ENCODE measurements at regions not wholly inside any gene's neighbourhood (a gene's known extent, or its start where the extent isn't known, plus 50 kb on each side); places are given as distances from the start of the nearest gene placed in this dataset.
"Not testable (repeated sequence)": the region's sequence is repeated elsewhere in the genome, so short reads cannot be mapped to it uniquely, and the experiment has no call there.

DNA sequence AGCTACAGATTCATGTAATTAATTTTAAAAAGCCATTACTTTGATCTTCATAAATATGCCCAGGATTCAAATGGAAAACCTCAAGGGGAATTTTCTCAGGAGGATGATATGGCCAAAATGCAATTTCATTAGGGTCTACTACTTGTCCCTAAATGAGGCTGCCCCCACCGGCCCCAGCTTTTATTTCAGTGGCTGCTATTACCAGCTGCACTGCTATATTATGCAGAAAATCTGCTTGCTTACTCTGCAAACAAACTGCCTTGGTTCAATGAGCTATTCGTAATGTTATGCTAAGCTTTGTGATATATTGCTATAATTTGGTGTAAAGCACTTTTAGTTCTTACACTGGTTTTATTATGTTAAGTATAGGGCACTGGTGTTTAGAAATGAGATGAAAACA, 137.3 kb upstream of the TMTC4 start:
- DNase-seq (ENCODE audit: low read depth, low spot score): no peak

DNA sequence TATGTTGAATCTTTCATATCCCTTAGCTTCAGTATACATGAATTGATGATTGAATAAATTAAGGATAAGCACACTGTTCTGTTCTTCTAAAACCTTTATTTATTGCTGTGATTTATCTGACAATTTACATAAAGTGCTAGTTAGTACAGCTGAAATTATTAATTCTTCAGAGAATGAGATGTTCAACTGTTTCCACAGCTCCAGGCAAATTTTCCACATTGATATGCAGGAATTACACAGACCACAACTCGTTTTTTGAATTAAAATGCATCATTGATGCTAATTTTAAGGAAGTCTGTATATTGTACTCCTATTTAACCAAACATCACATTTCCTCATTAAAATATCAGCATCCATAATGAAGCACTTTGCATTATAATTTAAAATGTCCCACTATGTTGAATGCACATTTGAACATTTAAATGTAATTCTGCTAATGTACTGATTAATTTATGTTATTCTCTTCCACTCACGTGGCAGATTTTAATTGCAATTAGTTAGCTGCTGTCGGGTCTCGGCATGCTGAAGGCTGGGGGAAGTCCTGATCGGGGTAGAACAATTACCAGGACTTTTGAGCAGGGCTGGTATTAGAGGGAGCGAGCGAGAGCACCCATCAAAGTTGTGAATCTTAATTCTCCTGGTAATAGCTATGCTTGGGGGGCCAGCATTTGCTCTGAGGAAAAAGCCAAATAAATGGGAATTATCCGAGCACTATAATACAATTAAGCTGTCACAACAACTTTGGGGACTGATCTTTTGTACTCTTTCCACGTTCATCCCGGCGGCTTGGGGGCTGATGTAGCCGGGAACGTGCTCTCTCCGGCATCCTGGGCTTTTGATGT, 136.7 kb upstream of the TMTC4 start:
- DNase-seq (ENCODE audit: low read depth, low spot score): no peak

DNA sequence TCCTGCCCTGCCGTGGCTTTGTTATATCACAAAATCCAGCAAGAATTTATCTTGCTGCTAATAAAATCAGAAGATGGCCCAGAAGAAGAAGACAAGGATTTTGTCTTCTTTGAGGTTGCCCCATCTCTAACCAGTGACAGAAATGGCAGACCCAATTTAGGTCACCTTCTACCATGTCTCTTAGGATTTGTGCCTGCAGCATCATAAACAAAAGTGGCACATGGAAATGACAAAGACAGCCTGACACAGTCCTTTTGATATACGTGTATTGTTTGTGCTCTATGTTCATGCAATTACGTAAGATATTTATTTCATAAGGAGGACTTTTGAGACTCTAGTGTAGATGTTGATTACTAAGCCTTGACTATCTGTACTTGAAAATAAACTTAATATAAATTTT, 135.9 kb upstream of the TMTC4 start:
- no peak for DNase-seq (ENCODE audit: low read depth, low spot score)

DNA sequence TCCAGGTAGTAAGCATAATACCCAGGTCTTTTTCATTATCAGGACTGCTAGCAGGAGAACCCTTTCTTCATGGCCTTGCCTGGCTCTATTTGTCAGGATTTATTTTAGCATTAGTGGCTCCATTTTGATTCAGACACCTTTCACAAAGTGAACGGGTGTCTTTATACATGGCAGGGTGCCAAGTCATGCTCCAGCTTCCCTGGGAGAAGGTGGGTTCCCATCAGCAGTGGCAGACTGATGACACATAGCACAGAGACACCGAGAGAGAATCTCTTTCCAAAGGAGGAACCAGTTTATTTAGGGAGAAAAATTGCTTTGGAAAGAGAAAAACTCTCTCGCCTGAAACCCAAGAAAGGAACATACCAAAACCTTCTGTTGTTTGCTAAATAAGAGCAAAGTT, 135.3 kb upstream of the TMTC4 start:
- DNase-seq (ENCODE audit: low read depth, low spot score): no peak

DNA sequence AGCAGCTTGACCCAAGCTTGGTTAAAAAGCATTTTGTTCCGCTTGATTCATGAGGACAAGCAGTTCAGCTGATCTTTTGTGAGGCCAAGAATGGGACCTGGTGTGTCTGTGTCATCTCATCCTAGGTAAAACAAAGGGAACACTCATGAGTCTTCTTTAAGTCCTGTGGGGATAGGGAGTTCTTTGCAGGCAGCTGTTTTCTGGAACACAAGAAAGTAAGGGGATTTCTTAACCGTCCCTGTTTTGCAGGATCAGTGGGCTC, 134.5 kb upstream of the TMTC4 start:
- DNase-seq (ENCODE audit: low read depth, low spot score): no peak

DNA sequence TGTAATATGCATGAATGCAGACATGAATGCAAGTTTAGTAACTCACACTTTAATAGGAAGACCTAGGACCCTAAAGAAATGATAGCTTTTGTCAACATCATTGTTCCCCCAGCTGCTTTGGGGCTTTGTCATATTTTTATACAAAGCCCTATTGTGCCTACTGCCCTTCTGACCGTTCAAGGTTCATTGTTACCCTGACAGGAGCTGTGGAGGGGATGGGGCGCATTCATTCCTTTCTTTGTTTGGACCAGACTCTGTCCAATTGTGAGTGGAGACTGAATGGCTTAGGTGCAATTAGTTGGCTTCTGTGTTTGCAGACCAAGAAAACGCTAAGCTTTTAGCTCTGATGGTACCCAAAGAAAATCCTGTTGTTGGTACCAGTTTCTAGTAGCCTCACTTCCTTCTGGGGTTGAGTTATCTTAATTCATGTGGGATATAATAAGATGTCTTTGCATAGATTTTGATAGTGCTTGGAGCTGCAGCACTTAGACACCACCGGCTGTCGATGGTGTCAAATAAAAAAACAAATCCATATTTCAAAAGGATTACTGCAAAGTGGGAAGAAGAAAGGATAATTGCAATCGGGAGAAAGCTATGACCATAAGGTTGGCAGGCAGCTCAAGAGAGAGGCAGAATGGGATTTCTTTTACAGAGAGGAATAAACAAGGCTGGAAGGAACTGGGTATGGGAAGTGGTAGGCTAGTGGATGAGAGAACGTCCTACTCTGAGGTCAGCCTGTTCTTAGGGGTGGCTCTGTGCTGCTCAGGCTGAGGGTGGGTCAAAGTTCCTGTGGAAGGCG, 133.9 kb upstream of the TMTC4 start:
- DNase-seq (ENCODE audit: low read depth, low spot score): no peak

DNA sequence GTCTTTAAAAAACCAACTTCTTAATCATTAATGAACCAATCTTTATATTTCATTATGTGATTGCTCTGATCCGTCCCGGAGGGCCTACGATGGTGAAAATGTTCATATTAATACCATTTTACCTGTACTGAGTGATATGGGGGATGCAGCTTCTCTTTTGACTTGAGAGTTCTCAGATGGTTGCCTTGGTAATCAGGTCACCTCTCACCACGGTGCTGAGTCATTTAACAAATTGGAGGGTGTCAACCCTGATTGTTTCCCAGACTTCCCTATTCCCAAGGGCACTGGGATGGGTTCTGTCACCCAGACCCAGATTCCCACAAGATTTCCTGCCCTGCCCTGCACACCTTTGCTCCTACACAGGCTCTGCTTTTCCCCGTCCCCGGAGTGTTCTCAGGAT, 128.5 kb upstream of the TMTC4 start:
- no peak for DNase-seq (ENCODE audit: low read depth, low spot score)

DNA sequence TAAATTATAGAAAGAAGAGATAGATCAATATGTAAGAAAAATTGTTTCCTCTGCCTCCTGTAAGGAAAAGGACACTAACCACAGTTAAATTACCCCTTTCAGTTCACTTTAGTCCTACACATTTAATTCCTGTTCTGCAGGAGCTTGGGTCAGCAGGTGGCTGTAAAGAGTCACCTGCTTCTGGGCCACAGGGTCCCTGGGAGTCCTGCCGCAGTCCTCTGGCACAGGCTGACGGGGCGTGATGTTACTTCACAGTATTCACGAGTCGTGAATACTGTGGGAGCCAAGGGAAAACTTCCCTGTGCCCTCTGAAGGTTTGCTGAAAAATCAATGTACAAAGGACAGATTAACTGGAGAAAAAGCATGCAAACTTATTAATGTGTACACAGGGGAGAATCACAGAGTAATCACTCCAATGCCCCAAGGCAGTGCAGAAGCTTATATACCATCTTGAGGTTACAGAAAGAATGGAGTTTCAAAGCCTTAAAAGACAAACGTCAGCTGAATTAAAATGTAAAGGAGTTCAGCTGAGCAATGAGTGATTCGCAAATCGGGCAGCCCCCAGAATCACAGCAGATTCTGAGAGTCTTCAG, 125.8 kb upstream of the TMTC4 start:
- no peak for DNase-seq (ENCODE audit: low read depth, low spot score)

DNA sequence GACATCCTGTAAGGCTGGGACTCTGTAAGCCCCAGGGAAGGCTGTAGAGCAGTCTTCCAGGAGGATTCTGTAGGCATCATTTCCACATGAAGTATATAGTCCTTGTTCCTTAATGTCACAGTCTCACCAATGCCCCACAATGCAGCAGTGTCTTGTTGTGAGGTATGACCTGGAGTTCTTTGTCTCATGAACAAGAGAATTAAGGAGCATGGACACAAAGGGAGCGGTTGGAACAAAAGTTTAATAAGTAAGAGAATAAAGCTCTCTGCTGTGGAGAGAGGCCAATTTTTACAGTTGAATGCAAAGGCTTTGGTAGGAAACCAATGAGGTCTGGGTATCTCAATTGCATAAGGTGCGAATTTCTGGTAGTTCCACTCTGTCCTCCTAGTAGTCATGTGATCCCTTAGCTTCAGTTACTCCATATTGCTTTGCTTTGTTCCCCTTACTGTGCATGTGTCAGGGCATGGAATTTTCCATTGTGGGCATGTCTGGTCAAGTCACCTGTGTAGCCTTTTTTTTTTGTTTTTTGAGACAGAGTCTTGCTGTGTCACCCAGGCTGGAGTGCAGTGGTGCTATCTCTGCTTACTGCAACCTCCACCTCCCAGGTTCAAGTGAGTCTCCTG, 124.3 kb upstream of the TMTC4 start:
- no peak for DNase-seq (ENCODE audit: low read depth, low spot score)

DNA sequence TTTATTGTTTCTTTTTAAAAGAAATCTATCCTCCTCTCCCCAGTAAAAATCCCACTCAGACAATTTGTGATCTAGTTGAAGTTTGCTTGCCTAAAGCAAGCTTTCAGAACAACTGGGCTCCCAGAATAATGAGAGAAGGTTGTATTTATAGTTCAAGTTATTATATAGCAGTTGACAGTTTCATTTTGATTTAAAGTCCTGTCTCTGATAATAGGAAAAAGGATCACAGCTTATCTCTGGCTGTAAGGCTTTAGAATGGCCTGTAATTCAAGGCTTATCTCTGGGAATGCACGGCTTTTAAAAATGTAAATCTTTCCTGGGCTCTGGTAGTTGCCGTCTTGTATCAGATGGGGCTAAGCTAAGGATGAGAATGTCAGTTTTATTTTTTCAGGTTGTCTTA, 123.3 kb upstream of the TMTC4 start:
- DNase-seq (ENCODE audit: low read depth, low spot score): no peak

DNA sequence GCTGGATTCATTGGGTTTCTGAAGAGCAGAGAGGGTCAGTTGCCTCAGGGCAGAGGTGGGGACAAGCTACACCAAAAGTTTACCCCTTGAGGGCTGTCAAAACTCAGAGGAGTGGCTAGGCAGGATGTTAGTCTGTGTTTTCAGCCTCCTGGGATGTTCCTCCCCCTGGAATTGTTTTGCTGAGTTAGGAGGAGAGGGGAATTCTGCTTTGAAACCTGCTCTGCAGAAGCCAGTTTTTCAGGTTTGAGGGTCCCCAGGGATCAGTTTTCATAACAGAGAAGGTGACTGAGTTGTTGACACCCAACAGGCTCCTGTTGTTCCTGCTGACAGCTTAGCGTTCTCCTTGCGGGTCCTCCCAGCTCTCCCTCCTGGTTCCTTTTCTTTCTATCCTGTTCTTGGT, 121.9 kb upstream of the TMTC4 start:
- DNase-seq (ENCODE audit: low read depth, low spot score): no peak

DNA sequence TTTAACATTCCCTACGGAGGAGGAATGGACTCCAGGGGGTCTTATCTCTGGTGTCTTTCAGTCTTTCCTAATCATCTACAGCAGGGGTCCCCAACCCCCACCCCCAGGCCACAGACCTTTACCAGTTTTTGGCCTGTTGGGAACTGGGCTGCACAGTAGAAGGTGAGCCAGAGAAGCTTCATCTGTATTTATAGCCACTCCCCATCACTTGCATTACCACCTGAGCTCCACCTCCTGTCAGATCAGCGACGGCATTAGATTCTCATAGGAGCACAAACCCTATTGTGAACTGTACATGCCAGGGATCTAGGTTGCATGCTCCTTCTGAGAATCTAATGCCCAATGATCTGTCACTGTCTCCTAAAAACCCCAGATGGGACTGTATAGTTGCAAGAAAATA, 120.0 kb upstream of the TMTC4 start:
- no peak for DNase-seq (ENCODE audit: low read depth, low spot score)

DNA sequence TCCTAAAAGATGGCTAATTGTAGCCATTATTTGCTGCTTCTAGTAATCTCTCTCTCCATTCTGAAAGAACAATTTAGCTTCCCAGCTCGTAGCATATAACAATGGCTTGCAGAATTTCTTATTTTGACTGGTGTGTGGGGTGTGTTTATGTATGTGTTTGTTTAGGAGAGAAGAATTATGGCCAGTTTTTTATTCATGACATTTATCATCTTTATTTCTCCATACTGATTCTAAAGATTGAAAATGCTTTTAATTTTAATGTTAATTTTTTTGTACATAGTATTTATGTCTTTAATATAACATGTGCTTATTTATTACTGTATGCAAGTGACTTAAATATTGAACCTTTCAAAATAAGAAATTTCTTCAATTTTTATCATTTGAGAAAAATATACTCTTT, 115.8 kb upstream of the TMTC4 start:
- no peak for DNase-seq (ENCODE audit: low read depth, low spot score)

DNA sequence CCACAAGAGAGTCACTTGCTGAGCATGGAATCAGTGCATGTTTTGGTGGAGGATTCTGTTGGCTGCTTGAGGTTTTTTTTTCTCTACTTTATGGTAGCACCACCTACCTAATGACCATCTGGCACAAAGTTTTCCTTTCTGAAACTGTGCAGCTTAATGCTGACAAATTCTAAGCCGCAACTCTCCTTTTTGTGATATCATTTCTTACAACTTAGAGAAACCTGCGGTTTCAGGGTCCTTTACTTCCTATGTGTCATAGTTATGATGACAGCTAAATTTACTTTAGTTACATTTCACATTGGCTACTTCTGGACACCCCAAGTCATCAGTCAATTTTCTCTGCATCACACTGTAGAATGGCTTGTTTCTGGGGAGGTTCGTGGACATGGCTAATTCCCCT, 115.4 kb upstream of the TMTC4 start:
- DNase-seq (ENCODE audit: low read depth, low spot score): no peak

DNA sequence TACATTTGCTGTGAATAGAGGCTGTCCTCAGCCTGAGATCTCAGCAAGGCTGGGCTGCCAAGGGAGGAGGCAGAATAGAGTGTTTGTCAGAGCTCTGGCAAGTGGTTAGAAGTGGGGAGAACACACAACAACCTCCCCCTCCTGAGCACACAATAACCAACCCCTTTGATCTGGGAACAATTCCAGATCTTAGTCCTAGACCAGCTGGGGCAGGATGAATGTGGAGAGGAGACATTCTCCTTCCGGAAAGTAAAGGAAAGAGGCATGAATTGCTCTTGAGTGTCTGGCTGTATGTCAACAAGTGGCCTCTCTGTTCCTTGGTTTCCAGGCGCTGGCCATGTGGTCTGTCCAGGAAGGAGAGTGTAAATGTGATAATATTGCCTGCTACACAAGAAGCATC, 114.9 kb upstream of the TMTC4 start:
- no peak for DNase-seq (ENCODE audit: low read depth, low spot score)

DNA sequence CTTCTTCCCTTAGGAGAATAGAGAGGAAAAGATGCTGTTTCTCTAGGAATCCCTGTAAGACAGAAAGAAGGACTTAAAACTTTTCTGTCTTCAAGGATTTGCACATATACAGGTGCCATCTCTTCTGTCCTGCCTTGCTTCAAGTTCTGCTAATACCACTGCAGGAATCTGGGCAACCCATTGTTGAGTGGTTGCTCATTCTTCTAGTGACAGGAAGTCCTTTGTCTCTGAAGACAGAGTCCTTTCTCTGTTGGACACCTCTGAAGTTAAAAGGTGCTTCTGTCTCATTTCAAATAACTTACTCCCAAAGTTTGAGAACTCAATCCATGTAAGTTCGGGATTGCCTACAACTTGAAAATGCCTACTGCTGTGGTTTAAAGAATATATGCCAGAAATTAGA, 114.4 kb upstream of the TMTC4 start:
- DNase-seq (ENCODE audit: low read depth, low spot score): no peak

DNA sequence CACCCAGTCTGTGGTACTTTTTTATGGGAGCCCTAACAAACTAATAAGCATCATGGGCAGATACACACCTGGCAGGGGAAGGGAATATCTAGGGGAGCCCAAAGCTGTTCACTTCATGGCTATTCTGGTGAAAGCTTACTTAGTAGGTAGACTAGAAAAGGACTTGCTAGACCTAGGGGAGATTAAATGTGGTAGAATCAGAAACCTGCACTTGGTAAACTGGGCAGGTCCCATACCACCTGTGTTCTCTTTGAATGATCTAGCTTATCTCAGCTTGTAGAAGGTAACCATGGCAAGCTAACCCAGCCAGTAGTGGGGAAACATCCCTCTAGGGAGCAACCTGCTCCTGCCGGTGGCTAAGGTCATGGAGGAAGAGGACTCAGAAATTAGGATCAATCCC, 113.9 kb upstream of the TMTC4 start:
- DNase-seq (ENCODE audit: low read depth, low spot score): no peak

DNA sequence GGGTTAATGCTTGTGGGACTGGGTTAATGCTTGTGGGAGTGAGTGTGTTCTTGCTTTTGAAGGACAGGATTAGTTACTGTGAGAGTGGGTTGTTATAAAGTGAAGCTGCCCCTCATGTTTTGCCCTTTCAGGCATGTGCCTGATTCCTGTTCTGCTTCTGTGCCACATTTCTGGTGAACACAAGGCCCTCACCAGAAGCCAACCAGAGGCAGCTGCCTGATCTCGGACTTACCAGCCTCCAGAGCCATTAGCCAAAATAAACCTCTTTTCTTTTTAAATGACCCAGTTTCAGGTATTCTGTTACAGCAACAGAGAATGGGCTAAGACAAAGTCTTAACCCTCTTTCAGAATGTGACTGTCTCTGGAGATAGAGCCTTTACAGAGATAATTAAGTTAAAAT, 113.3 kb upstream of the TMTC4 start:
- no peak for DNase-seq (ENCODE audit: low read depth, low spot score)

DNA sequence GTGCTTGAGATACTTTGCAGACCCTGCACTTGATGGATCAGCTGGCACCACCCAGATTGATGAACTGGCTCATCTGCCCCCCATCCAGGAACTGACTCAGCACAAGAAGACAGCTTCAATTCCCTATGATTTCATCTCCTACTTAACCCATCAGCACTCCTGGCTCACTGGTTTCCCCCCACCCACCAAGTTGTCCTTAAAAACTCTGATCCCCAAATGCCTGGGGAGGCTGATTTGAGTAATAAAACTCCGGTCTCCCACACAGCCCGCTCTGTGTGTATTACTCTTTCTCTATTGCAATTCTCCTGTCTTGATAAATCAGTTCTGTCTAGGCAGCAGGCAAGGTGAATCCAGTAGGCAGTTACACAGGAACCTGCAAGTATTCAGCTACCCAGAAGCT, 102.1 kb upstream of the TMTC4 start:
- DNase-seq (ENCODE audit: low read depth, low spot score): not testable (repeated sequence)

DNA sequence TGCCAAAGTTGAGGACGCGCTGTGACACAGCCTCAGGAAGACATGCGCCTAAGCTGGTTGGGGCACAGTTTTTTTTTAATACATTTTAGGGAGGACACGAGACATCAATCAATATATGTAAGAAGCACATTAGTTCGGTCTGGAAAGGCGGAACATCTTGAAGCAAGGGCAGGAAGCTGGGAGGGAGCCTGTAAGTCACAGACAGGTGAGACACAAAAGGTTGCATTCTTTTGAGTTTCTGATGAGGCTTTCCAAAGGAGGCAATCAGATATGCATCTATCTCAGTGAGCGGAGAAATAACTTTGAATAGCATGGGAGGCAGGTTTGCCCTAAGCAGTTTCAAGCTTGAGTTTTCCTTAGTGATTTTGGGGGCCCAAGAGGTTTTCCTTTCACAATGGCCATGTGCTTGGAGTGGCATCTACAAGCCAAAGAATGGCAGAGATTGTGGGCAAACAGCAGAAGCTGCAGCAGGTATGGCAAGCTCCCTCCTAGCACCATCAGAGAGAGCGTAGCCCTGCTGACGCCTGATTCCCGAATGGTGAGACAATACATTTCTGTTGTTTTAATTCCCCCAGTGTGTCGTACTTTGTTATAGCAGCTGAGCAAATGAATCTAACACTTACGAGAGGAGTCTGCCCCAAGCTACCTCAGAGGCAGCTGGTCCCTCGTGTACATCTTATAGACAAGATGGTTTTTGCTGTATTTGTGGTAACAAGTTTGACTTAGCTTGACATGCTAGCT, 99.5 kb upstream of the TMTC4 start:
- DNase-seq (ENCODE audit: low read depth, low spot score): no peak

DNA sequence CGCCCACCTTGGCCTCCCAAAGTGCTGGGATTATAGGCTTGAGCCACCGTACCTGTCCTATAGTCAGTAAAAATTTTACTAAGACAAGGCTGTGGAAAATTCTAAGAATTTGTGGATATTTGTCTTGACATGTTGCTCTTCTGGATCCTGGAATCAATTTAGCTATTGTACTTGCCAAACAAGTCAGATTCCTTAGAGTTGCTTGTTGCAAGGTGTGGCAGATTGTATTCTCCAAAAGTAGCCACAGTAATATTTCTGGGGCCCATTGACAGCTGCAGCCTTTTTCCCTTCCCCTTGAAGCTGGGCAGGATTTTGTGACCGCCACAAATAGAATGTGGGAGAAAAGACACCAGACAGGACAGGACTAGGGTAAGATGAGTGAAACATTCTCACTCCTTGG, 98.8 kb upstream of the TMTC4 start:
- no peak for DNase-seq (ENCODE audit: low read depth, low spot score)

DNA sequence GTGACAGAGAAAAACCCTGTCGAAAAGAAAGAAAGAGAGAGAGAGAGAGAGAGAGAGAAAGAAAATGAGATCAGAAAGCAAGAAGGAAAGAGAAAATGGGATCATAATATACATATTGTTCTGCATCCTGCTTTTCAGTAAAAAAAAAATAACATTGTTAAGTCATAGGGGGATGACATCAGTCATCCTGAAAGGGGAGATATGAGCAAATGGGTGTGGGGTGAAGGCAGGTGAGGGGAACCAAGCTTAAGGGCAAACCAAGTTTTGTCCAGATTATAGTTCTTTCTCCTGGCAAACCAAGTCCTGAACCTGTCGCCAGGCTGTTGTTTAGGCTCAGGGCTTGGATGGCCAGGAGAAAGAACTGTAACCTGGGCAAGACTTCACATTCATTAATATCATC, 92.6 kb upstream of the TMTC4 start:
- DNase-seq (ENCODE audit: low read depth, low spot score): no peak

Measured in brain pericyte (primary cell).